H9 (cell line): ENCODE measurements at regions not wholly inside any gene's neighbourhood (a gene's known extent, or its start where the extent isn't known, plus 50 kb on each side); places are given as distances from the start of the nearest gene placed in this dataset.
"Not testable (repeated sequence)": the region's sequence is repeated elsewhere in the genome, so short reads cannot be mapped to it uniquely, and the experiment has no call there.

Experiments used
- DNase-seq: peaks from one replicate; pipeline ENCODE4 v3.0.0-alpha.2; 2017
- H2AFZ ChIP-seq: one replicate; pipeline ENCODE4 v1.6.1; 2013; ENCODE audit warnings: mild to moderate bottlenecking, low read length, control low read depth, moderate library complexity
- H2AK5ac ChIP-seq: 2 replicates; pipeline ENCODE4 v1.6.1; 2013; ENCODE audit warnings: low read length, control low read depth, mixed read lengths; ENCODE audit not compliant: insufficient read length
- H2BK120ac ChIP-seq: one replicate; pipeline ENCODE4 v1.6.1; 2013; ENCODE audit warnings: low read depth, mild to moderate bottlenecking, low read length, control low read depth, inconsistent platforms; ENCODE audit not compliant: poor library complexity, severe bottlenecking
- H2BK12ac ChIP-seq: 2 replicates; pipeline ENCODE4 v1.6.1; 2013; ENCODE audit warnings: low read length, control low read depth, mixed read lengths, low read depth; ENCODE audit not compliant: insufficient read length
- H2BK15ac ChIP-seq: 2 replicates; pipeline ENCODE4 v1.6.1; 2013; ENCODE audit warnings: low read depth, low read length, control low read depth
- H2BK20ac ChIP-seq: one replicate; pipeline ENCODE4 v1.6.1; 2013; ENCODE audit warnings: low read depth, mild to moderate bottlenecking, low read length, control low read depth, inconsistent platforms; ENCODE audit not compliant: poor library complexity, severe bottlenecking
- H2BK5ac ChIP-seq: 2 replicates; pipeline ENCODE4 v1.6.1; 2013; ENCODE audit warnings: low read length, control low read depth, mixed read lengths; ENCODE audit not compliant: insufficient read length
- H3K14ac ChIP-seq: 2 replicates; pipeline ENCODE4 v1.6.1; 2013; ENCODE audit warnings: low read length, control low read depth; ENCODE audit not compliant: insufficient read depth
- H3K18ac ChIP-seq: 2 replicates; pipeline ENCODE4 v1.6.1; 2013; ENCODE audit warnings: low read depth, mild to moderate bottlenecking, mixed read lengths, low read length, control low read depth; ENCODE audit not compliant: insufficient read length
- H3K23ac ChIP-seq: 2 replicates; pipeline ENCODE4 v1.6.1; 2013; ENCODE audit warnings: low read length, control low read depth, mixed read lengths, low read depth; ENCODE audit not compliant: insufficient read length
- H3K23me2 ChIP-seq: 2 replicates; pipeline ENCODE4 v1.6.1; 2013; ENCODE audit warnings: low read depth, mild to moderate bottlenecking, mixed read lengths, low read length, control low read depth; ENCODE audit not compliant: insufficient read length, poor library complexity, severe bottlenecking
- H3K27ac ChIP-seq: 2 replicates; pipeline ENCODE4 v1.5.1; 2013; ENCODE audit warnings: low read length, control low read depth, mixed read lengths, low read depth; ENCODE audit not compliant: insufficient read length
- H3K27me3 ChIP-seq: 2 replicates; pipeline ENCODE4 v1.6.1; 2013; ENCODE audit warnings: low read length, control low read depth, inconsistent platforms; ENCODE audit not compliant: insufficient read depth
- H3K4ac ChIP-seq: 2 replicates; pipeline ENCODE4 v1.6.1; 2013; ENCODE audit warnings: low read depth, mild to moderate bottlenecking, control low read depth, inconsistent platforms, low read length, moderate library complexity
- H3K4me1 ChIP-seq: 2 replicates; pipeline ENCODE4 v1.6.1; 2013; ENCODE audit warnings: low read length, control low read depth, inconsistent platforms; ENCODE audit not compliant: insufficient read depth
- H3K4me2 ChIP-seq: 2 replicates; pipeline ENCODE4 v1.6.1; 2013; ENCODE audit warnings: low read length, control low read depth, mixed read lengths; ENCODE audit not compliant: insufficient read length, insufficient read depth
- H3K56ac ChIP-seq: 2 replicates; pipeline ENCODE4 v1.6.1; 2013; ENCODE audit warnings: low read depth, mild to moderate bottlenecking, mixed read lengths, low read length, control low read depth; ENCODE audit not compliant: insufficient read length
- H3K79me1 ChIP-seq: 2 replicates; pipeline ENCODE4 v1.6.1; 2013; ENCODE audit warnings: low read depth, mild to moderate bottlenecking, moderate library complexity, low read length, control low read depth, inconsistent platforms; ENCODE audit not compliant: insufficient read depth, poor library complexity, severe bottlenecking
- H3K79me2 ChIP-seq: 2 replicates; pipeline ENCODE4 v1.6.1; 2013; ENCODE audit warnings: low read length, control low read depth, inconsistent platforms; ENCODE audit not compliant: insufficient read depth
- H3K9ac ChIP-seq: 2 replicates; pipeline ENCODE4 v1.6.1; 2013; ENCODE audit warnings: low read length, control low read depth, mixed read lengths; ENCODE audit not compliant: insufficient read length; ENCODE audit errors: extremely low read depth
- H3K9me3 ChIP-seq: one replicate; pipeline ENCODE4 v1.6.1; 2013; ENCODE audit warnings: low read depth, low read length, inconsistent platforms; ENCODE audit not compliant: control insufficient read depth
- H3T11ph ChIP-seq: one replicate; pipeline ENCODE4 v1.6.1; 2013; ENCODE audit warnings: mild to moderate bottlenecking, low read length, control low read depth, inconsistent platforms
- H4K20me1 ChIP-seq: one replicate; pipeline ENCODE4 v1.6.1; 2013; ENCODE audit not compliant: control insufficient read depth, insufficient read length, insufficient read depth
- H4K5ac ChIP-seq: 2 replicates; pipeline ENCODE4 v1.6.1; 2013; ENCODE audit warnings: low read depth, mild to moderate bottlenecking, mixed read lengths, low read length, control low read depth; ENCODE audit not compliant: insufficient read length
- H4K8ac ChIP-seq: replicated peaks from 2 replicates; pipeline ENCODE4 v1.6.1; 2013; ENCODE audit warnings: low read length, control low read depth, mixed read lengths, low read depth; ENCODE audit not compliant: insufficient read length
- H4K91ac ChIP-seq: 2 replicates; pipeline ENCODE4 v1.6.1; 2013; ENCODE audit warnings: low read depth, mild to moderate bottlenecking, moderate library complexity, mixed read lengths, low read length, control low read depth; ENCODE audit not compliant: insufficient read length
- H3K27ac Mint-ChIP-seq, 3 experiments: 2 replicates in 2 of 3; 3 replicates in 1 of 3; pipeline ENCODE4 v1.8.0; 2020 to 2021; ENCODE audit warnings: mixed read lengths in 3 of 3, mild to moderate bottlenecking in 1 of 3, moderate library complexity in 1 of 3
- H3K27me3 Mint-ChIP-seq: 2 replicates; pipeline ENCODE4 v1.8.0; 2021; ENCODE audit warnings: low read depth, mild to moderate bottlenecking, moderate library complexity, mixed read lengths
- H3K36me3 Mint-ChIP-seq, 3 experiments: 2 replicates in 2 of 3; 3 replicates in 1 of 3; pipeline ENCODE4 v1.8.0; 2020 to 2021; ENCODE audit warnings: low read depth in 3 of 3, mixed read lengths in 3 of 3; ENCODE audit not compliant: insufficient read depth in 1 of 3
- H3K4me1 Mint-ChIP-seq, 2 experiments: 2 replicates each; pipeline ENCODE4 v1.8.0; 2020; ENCODE audit warnings: mixed read lengths in 2 of 2
- H3K4me3 Mint-ChIP-seq, 2 experiments: 2 replicates in 1 of 2; 3 replicates in 1 of 2; pipeline ENCODE4 v1.8.0; 2020 to 2021; ENCODE audit warnings: mild to moderate bottlenecking in 2 of 2, mixed read lengths in 2 of 2, moderate library complexity in 1 of 2
- H3K9me3 Mint-ChIP-seq, 2 experiments: 2 replicates in 1 of 2; 3 replicates in 1 of 2; pipeline ENCODE4 v1.8.0; 2020; ENCODE audit warnings: mild to moderate bottlenecking in 2 of 2, mixed read lengths in 2 of 2, moderate library complexity in 1 of 2
- CTCF ChIP-seq: fragments of 200-600 bp; sonication (generic); conservative IDR thresholded peaks from 3 replicates; pipeline ENCODE4 v1.8.0; 2021; ENCODE audit warnings: antibody characterized with exemption, mild to moderate bottlenecking
- WGBS: extraction: QIAGEN DNeasy Blood & Tissue Kit; methylation state at CpG from one replicate; pipeline ENCODE4 v1.1.7; 2013; ENCODE audit warnings: missing lambda C conversion rate, low lambda C conversion rate, mixed read lengths; ENCODE audit not compliant: insufficient read length; ENCODE audit errors: extremely low coverage; 5-methylcytosine and 5-hydroxymethylcytosine counted together

GRCh38 chr15:38642689-38643270 is 78.2 kb upstream of the RASGRP1 start:
- H3K23me2 ChIP-seq: no peaks in the 10 kb centered on the region
- no peak overlapping the region for H2AFZ ChIP-seq
- H3K4ac ChIP-seq: no peak overlapping the region
- H2BK15ac ChIP-seq: no peak overlapping the region
- TF ChIP-seq CTCF: no peak
- no CpG with 5 or more reads among the region's 3 CpGs for WGBS
- Mint-ChIP-seq H3K27me3 (peaks cover 28% of the 10 kb centered on the region), H3K4me1 (0 out of 4 replicates have a peak, but pooled peaks cover 4% of the 10 kb centered on the region in 2 experiments), H3K4me3 (no peak overlapping the region), H3K9me3 (peaks cover 0 to 3% of the 10 kb centered on the region in 2 experiments; a peak in 2 of 5 replicates), H3K36me3 (peaks cover 0 to 1% (median 0%) of the 10 kb centered on the region in 3 experiments; a peak in 1 of 7 replicates), H3K27ac (no peak overlapping the region)
- H3K4me2 ChIP-seq: no peak overlapping the region
- no peaks in the 10 kb centered on the region for H3K79me2 ChIP-seq
- no peak overlapping the region for H2BK20ac ChIP-seq
- H3K14ac ChIP-seq: no peak overlapping the region
- no peak overlapping the region for H2BK12ac ChIP-seq
- H3K4me1 ChIP-seq: no peaks in the 10 kb centered on the region
- no peak overlapping the region for H3K9ac ChIP-seq
- no peak for DNase-seq
- H4K20me1 ChIP-seq: no peaks in the 10 kb centered on the region
- no peak overlapping the region for H3K23ac ChIP-seq
- H4K8ac ChIP-seq: no peak overlapping the region
- no peaks in the 10 kb centered on the region for H3K27me3 ChIP-seq
- H3T11ph ChIP-seq: no peak overlapping the region
- no peak overlapping the region for H3K27ac ChIP-seq
- no peaks in the 10 kb centered on the region for H3K79me1 ChIP-seq
- H3K18ac ChIP-seq: no peak overlapping the region
- H2BK120ac ChIP-seq: no peak overlapping the region
- no peak overlapping the region for H2BK5ac ChIP-seq
- H3K56ac ChIP-seq: no peak overlapping the region
- no peak overlapping the region for H4K5ac ChIP-seq
- H2AK5ac ChIP-seq: no peak overlapping the region
- H3K9me3 ChIP-seq: no peaks in the 10 kb centered on the region
- no peak overlapping the region for H4K91ac ChIP-seq

- no CpG with 5 or more reads among the region's 3 CpGs for WGBS
- H4K8ac ChIP-seq, H3T11ph ChIP-seq, H2AK5ac ChIP-seq, H3K27me3 ChIP-seq, H3K36me3 Mint-ChIP-seq, H3K27ac ChIP-seq, H3K4me1 ChIP-seq, H2BK5ac ChIP-seq, H2AFZ ChIP-seq, H3K4me1 Mint-ChIP-seq, H3K79me2 ChIP-seq, H3K56ac ChIP-seq, H3K9ac ChIP-seq, DNase-seq, H4K20me1 ChIP-seq, H2BK120ac ChIP-seq, H2BK15ac ChIP-seq, H3K79me1 ChIP-seq, H3K14ac ChIP-seq, H2BK12ac ChIP-seq, H4K5ac ChIP-seq, H3K9me3 ChIP-seq, H4K91ac ChIP-seq, H3K27ac Mint-ChIP-seq, H3K4me3 Mint-ChIP-seq, H2BK20ac ChIP-seq, H3K4me2 ChIP-seq, H3K18ac ChIP-seq, H3K9me3 Mint-ChIP-seq, H3K23ac ChIP-seq, H3K23me2 ChIP-seq, H3K4ac ChIP-seq: not testable (repeated sequence)
- H3K27me3 Mint-ChIP-seq: peaks cover 28% of the 10 kb centered on the region
Measured at GRCh38 chr15:38644353-38644752, 79.7 kb upstream of the RASGRP1 start.
